Erythroblast (primary cell): ENCODE measurements at regions not wholly inside any gene's neighbourhood (a gene's known extent, or its start where the extent isn't known, plus 50 kb on each side); places are given as distances from the start of the nearest gene placed in this dataset.
"Not testable (repeated sequence)": the region's sequence is repeated elsewhere in the genome, so short reads cannot be mapped to it uniquely, and the experiment has no call there.

ENCODE experiments used
- DNase-seq, 2 experiments: peaks; one replicate each; lab custom pipeline; 2025; lab: John Stamatoyannopoulos, UW
- GATA1 ChIP-seq: IDR thresholded peaks from 2 replicates; pipeline ENCODE4 v1.6.1; 2011; ENCODE audit warnings: low read depth, mild to moderate bottlenecking, control low read depth, low read length, moderate library complexity
- POLR2A ChIP-seq: IDR thresholded peaks from 2 replicates; pipeline ENCODE4 v1.6.1; 2011; ENCODE audit warnings: mild to moderate bottlenecking, low read length

- DNase-seq: no peak
- TF ChIP-seq POLR2A: no peak
- TF ChIP-seq GATA1: no peak
These were observed 640.7 kb upstream of the ST8SIA4 start for GRCh38 chr5:101543780-101544179.

DNA sequence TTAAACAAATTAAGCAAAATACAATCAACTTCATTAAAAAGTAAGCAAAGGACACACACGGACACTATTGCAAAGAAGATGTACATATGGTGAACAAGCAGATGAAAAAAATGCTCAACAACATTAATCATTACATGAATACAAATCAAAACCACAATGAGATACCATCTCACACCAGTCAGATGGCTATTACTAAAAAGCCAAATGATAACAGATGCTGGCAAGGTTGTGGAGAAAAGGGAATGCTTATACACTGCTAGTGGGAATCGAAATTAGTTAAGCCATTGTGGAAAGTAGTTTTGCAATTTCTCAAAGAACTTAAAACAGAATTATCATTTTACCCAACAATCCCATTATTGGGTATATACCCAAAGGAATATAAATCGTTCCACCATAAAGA lies 636.2 kb upstream of the ST8SIA4 start:
- no peak for DNase-seq
- TF ChIP-seq GATA1: no peak
- no peak for TF ChIP-seq POLR2A

- no peak for TF ChIP-seq GATA1
- no peak for TF ChIP-seq POLR2A
- DNase-seq: no peak
These were observed 632.5 kb upstream of the ST8SIA4 start for GRCh38 chr5:101535626-101536025.

GRCh38 chr5:101534491-101535110 lies 631.5 kb upstream of the ST8SIA4 start:
- DNase-seq: no peak
- TF ChIP-seq POLR2A (no peak), GATA1 (no peak)

DNA sequence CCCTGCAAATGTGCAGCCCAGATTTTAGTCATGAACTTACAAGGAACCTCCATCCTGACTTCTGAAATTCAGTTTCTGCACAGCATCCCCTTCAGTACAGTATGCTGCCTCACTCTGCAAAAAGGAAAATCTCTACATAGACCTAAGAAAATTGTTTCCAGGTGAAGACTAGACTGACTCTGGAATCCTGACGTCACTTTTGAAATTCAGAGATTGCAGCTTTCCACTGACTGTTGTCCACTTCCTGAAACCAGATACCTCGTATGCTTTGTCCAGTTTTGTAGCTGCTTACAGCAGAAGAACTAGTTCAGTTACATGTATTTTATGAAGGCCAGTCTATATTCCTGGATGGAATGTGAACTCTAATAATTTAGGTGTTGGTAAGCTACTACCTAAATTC lies 629.3 kb upstream of the ST8SIA4 start:
- TF ChIP-seq GATA1: no peak
- TF ChIP-seq POLR2A: no peak
- no peak for DNase-seq

DNA sequence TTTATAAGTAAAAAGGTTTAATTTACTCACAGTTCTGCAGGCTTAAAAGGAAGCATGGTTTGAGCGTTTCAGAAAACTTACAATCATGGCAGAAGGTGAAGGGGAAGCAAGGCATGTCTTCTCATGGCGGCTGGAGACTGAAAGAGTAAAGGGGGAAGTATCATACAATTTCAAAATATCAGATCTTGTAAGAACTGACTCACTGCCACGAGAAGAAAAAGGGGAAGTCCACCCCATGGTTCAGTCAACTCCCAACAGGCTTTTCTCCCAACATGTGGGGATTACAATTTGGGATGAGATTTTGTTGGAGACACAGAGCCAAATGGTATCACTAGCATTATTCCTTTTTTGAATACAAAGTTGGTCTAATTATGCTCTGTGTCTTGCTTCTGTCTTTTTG lies 627.9 kb upstream of the ST8SIA4 start:
- no peak for TF ChIP-seq GATA1
- no peak for TF ChIP-seq POLR2A
- DNase-seq: no peak

GRCh38 chr5:101529094-101529493 lies 626.0 kb upstream of the ST8SIA4 start:
- DNase-seq: not testable (repeated sequence)

DNA sequence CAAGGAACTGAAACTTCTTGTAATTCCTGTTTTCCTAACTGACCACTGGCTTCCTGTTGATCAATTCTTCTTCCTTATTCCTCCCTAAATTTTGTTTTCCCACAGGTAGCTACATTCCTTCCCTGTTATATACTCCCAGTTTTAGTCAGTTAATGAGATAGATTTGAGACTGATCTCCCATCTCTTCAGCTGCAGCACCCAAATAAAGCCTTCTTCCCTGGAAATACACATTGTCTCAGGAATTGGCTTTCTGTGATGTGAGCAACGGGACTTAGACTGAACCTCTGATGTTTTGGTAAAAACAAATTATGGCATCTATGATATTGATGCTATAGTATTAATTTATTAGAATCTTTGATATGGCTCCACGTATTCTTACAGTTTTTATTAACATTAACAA lies 617.3 kb upstream of the ST8SIA4 start:
- TF ChIP-seq GATA1 (no peak), POLR2A (no peak)

DNA sequence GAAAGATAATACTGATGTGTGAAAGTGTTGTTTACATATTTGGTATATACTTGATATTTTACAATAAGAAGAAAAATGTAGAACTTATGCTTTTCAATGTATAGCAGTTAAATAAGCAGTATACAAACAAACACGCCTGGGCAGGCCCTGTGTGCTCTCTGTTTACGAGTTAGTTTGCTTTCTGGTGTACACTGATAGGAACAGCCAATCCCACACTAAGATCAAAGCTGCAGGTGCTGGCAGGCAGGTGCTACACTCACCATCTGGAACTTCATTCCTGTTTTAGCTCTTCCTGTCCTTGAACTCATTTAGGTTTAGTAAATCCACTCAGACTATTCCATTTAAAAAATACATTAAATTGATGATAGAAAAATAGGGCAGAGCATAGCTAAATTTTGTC lies 614.7 kb upstream of the ST8SIA4 start:
- TF ChIP-seq GATA1: no peak
- TF ChIP-seq POLR2A: no peak
- no peak for DNase-seq

More for the DNA sequence above, 617.3 kb upstream of the ST8SIA4 start:
- no peak for DNase-seq

DNA sequence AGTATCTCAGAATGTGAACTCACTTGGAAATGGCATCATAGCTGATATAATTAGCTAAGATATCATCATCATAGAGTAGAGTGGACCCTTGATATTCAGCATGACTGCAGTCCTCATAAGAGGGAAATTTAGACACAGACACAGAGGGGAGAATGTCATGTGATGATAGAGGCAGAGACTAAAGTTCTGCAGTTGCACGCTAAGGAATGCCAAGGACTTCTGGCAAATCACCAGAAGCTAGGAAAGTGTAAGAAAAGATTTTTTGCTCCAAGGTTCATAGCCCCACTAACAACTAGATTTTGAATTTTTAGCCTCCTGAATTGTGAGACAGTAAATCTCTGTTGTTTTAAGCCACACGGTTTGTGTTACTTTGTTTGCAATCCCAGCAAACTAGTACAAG lies 612.6 kb upstream of the ST8SIA4 start:
- TF ChIP-seq GATA1 (no peak), POLR2A (no peak)

DNA sequence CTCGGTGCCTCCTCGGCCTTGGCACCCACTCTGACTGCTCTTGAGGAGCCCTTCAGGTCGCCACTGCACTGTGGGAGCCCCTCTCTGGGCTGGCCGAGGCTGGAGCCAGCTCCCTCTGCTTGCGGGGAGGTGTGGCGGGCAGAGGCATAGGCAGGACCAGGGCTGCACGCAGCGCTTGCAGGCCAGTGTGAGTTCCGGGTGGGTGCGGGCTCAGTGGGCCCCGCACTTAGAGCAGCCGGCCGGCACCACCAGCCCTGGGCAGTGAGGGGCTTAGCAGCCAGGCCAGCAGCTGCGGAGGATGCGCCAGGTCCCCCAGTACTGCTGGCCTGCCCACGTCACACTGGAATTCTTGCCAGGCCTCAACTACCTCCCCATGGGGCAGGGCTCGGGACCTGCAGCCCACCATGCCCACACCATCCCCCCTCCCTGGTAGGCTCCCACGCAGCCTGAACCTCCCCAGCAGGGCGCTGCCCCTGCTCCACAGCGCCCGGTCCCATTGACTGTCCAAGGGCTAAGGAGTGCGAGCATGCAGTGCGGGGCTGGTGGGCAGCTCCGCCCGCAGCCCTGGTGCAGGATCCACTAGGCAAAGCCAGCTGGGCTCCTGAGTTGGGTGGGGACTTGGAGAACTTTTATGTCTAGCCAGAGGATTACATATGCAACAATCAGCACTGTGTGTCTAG lies 602.9 kb upstream of the ST8SIA4 start:
- DNase-seq: no peak

More for the DNA sequence above, 612.6 kb upstream of the ST8SIA4 start:
- DNase-seq: no peak

DNA sequence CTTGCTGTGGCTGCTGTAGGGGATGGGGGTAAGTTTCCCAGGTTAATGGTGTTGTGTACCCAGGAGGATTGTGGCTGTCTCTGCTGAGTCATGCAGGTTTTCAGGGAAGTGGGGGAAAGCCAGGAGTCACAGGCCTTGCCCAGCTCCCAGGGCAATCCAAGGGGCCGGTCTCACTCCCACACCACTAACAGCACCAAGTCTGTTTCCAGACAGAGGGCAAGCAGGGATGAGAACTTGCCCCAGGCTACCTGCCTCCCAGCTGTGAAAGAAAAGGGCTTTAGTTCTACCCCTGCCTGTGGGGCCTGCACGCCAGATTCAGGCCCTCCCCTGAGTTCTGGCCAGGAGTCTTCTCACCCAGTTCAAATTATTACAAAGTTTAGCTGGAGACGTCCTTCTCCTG lies 579.8 kb upstream of the ST8SIA4 start:
- TF ChIP-seq POLR2A: no peak
- no peak for DNase-seq

More for the DNA sequence above, 602.9 kb upstream of the ST8SIA4 start:
- TF ChIP-seq POLR2A: no peak
- TF ChIP-seq GATA1: no peak

DNA sequence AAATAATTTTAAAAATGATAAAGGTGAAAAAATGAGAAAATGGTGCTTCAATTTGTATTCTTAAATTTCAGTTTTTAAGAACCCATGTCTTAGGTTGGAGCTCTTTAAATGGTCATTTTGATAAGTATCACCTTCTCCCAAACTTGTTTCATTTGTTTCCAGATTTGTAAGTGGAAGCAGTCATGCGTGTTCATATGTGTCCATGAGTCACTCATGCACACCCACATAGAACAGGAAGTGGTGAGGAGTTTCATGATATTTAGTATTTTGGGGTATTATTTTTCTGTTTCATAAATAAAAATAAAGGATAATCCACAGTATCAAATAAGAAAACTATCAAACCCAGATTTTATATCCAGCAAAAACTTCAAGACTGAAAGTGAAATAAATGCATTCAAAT lies 570.4 kb upstream of the ST8SIA4 start:
- no peak for TF ChIP-seq GATA1
- TF ChIP-seq POLR2A: no peak
- no peak for DNase-seq

DNA sequence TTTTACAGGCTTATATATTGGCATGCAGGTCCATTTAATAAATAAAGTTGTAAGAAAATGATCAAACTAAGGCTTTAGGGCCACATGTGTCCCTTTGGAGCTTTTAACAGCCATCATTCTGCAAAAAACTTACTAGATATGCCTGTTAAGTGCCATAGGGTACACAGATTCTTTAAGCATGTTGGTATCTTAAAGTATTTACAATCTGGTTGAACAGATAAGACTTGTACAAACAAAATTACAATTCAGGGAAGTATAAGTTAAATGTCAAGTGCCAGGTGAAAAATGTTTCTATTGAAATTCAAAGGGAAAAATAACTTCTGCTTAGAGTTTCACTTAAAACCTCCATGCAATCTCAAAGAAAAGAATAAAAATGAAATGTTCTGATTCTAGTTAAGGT lies 558.4 kb upstream of the ST8SIA4 start:
- DNase-seq: no peak
- TF ChIP-seq GATA1: no peak
- TF ChIP-seq POLR2A: no peak

GRCh38 chr5:101458587-101458986 lies 555.5 kb upstream of the ST8SIA4 start:
- no peak for DNase-seq
- no peak for TF ChIP-seq POLR2A
- TF ChIP-seq GATA1: no peak
